MM.1S (cell line): ENCODE measurements at regions not wholly inside any gene's neighbourhood (a gene's known extent, or its start where the extent isn't known, plus 50 kb on each side); places are given as distances from the start of the nearest gene placed in this dataset.

Source experiments
- EZH2 ChIP-seq: fragments of 300-600 bp; sonication (generic); optimal IDR thresholded peaks from 2 replicates; pipeline ENCODE3; 2017; ENCODE audit warnings: low read depth, mild to moderate bottlenecking, antibody characterized with exemption, low read length, mixed read lengths
- TF ChIP-seq, protein P1 (sequence below): fragments of 300-600 bp; sonication (generic); IDR thresholded peaks from 2 replicates; pipeline ENCODE4 v1.5.1; 2016; ENCODE audit warnings: antibody characterized with exemption, low read length, mixed read lengths

DNA sequence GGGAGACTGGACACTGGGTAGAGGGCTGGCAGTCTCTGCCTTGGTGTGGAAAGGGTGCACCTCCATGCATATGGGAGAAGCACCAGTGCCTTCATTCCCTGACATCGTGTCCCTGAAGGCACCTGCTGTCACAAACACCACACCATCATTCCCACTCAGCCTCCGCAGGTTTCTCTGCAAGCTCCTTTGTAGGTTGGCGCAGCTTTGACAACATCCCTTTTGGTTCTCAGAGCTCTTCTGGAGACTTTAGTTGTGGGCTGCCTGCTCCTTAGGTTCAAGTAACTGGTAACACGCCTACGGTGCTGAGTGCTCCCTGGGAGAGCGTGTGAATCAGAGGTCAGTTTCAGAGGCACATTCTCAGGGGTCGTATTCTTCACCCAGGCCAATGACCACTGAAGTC is 50.2 kb upstream of the TULP4 start:
- TF ChIP-seq, protein P1, sequence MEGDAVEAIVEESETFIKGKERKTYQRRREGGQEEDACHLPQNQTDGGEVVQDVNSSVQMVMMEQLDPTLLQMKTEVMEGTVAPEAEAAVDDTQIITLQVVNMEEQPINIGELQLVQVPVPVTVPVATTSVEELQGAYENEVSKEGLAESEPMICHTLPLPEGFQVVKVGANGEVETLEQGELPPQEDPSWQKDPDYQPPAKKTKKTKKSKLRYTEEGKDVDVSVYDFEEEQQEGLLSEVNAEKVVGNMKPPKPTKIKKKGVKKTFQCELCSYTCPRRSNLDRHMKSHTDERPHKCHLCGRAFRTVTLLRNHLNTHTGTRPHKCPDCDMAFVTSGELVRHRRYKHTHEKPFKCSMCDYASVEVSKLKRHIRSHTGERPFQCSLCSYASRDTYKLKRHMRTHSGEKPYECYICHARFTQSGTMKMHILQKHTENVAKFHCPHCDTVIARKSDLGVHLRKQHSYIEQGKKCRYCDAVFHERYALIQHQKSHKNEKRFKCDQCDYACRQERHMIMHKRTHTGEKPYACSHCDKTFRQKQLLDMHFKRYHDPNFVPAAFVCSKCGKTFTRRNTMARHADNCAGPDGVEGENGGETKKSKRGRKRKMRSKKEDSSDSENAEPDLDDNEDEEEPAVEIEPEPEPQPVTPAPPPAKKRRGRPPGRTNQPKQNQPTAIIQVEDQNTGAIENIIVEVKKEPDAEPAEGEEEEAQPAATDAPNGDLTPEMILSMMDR = no peak
- no peak for TF ChIP-seq EZH2
